ENCODE measurements at regions not wholly inside any gene's neighbourhood (a gene's known extent, or its start where the extent isn't known, plus 50 kb on each side); places are given as distances from the start of the nearest gene placed in this dataset.
"Not testable (repeated sequence)": the region's sequence is repeated elsewhere in the genome, so short reads cannot be mapped to it uniquely, and the experiment has no call there.

DNA sequence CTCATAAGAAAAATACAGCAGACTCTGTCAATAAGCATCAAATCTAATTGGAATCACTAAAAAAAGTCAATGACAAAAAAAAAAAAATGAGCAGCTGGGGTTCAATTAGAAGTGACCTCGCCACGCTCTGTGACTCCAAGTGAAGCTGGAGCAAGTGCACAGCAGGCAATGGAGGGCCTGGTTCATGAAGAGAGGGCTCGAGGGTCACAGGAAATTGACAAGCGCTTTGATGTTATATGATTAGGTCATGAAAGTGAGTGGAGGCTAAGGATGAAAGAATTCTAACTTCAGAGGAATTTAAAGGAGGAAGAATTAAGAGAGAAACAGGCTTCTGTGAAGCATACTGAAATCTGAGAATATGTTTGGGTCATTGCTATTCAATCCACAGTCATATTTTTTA, 85.4 kb upstream of the TMEM18 start:
- DNase-seq (ENCODE audit: low read depth in 2 of 2): no peak

DNA sequence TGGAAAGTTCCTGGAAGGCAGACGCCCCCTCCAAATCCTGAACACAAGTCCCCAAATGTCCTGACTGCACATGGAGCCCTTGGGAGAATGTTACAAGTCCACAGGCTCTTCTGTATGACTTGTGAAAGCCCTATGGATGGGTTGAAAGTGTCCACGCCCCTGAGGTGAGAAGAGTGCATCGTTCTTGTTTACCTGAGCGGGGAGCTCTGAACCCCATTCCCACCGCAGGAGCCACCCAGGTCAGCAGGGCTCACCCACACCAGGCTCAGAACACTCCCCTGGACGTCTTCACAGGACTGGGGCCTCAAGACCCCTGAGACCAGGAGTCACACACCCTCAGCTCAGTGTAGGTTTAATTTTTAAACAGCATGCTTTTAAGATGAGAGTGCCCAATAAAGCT, 84.2 kb upstream of the TMEM18 start:
- DNase-seq (ENCODE audit: low read depth in 2 of 2): no peak

DNA sequence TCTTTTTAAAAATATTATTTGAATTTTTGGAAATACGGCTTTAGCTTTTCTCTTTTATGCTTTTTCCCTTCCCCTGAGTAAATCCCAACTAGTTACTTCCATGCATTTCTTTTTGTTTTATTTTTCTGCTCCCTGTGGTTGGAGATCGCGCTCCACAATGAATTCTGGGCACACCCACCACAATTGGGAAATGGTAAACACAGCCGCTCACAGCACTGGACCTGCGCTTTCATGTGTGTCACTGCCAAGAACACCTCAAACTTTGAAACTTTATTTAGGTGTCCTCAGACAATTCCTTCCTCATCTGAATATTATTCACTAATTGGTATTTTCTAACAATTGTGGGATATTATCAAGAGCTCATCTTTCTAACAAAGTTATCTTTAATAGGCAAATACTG, 82.8 kb upstream of the TMEM18 start:
- DNase-seq (ENCODE audit: low read depth in 2 of 2): no peak

DNA sequence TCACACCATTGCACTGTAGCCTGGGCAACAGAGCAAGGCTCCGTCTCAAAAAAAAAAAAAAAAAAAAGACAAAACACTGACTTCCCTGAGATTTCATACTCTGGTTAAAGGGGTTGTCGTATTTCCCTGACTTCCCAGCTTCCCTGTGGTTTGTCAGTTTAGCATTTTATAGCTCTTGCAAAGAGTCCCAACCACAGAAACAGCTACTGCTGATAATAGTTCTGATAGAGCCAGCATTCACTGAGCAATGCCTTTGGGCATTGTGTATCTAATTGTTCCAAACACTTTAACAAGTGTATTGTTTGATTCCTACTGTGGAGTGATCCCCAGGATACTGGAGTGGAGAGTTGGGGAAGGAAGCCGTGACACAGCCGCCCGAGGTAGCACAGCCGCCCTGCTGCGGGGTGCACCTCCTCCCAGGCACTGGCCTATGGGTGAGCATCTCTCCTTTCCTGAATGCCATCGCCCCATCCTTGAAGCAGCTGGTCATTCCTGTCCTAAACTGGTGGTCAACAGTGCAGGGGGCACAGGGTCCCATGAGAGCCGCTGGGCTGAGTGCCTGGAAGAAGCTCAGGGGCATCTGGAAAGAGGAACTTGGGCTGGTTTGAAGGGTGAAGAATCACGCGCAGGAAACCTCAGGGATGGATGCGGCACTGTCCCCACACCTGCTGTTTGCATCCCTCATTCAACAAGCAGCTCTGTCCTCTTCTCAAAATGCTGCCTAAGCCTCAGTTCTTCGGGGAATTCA, 81.0 kb upstream of the TMEM18 start:
- DNase-seq (ENCODE audit: low read depth in 2 of 2): no peak

DNA sequence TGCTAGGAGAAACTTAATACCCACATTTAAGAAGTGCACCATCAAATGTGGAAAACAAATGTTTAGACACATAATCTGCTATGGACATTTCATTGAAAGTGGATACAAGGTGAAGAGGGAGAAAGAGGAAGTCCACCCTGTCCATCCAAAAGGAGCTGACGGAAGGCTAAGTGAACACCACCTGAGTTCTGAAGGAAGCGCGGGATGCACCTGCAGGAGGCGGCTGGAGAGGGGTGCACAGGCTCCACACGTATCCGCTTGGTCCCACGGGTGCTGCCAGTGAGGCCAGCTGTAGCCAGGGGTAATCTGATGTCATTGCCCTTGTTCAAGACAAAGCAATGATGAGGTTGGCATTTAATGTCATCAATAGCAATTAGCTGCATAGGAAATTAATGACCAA, 75.9 kb upstream of the TMEM18 start:
- DNase-seq (ENCODE audit: low read depth in 2 of 2): no peak

DNA sequence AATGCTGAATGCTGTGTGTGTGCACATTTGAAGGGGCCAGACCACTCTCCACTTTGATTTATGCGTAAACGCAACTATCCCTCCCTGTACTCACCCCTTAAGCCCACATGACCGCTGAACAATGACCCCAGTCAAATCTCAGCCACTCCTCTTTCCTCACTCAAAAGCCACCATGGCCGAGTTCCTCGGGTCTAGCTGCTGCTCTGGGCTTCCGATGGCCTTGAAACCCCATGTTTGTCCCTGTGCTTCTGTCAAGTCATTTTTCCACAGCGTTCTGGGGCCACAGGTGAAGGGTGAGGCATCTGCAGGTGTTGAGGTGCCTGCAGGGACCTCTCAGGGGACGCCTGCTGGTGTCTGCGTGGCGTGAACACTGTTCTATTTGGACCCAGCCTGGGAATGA, 74.3 kb upstream of the TMEM18 start:
- no peak for DNase-seq (ENCODE audit: low read depth in 2 of 2)

DNA sequence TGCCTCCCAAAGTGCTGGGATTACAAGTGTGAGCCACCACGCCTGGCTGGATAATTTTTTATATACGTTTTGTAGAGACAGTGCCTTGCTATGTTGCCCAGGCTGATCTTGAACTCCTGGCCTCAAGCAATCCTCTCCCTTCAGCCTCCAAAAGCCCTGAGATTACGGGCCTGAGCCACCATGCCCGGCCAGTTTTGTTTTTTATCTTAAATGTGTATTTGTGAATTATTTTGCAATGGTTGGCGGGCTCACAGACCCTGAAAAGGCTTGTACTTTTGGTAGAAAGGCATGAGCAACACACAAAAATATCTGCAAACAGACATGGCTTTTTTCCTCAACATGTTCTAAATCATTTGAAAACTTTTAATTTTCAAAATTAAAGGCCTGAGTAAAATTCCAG, 73.4 kb upstream of the TMEM18 start:
- DNase-seq (ENCODE audit: low read depth in 2 of 2): no peak

DNA sequence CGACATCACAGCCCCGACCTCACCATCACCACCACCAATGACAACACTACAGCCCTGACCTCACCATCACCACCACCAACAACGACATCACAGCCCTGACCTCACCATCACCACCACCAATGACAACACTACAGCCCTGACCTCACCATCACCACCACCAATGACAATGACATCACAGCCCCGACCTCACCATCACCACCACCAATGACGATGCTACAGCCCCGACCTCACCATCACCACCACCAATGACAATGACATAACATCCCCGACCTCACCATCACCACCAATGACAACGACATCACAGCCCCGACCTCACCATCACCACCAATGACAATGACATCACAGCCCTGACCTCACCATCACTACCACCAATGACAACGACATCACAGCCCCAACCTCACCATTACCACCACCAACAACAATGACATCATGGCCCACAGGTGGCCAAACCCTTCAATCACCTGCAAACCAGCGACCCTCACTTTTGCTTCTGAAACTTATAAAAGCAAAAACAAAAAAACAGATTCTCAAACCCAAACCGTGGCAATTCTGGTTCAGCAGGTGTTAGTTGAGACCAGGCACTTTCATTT, 70.7 kb upstream of the TMEM18 start:
- DNase-seq (ENCODE audit: low read depth in 2 of 2): no peak

DNA sequence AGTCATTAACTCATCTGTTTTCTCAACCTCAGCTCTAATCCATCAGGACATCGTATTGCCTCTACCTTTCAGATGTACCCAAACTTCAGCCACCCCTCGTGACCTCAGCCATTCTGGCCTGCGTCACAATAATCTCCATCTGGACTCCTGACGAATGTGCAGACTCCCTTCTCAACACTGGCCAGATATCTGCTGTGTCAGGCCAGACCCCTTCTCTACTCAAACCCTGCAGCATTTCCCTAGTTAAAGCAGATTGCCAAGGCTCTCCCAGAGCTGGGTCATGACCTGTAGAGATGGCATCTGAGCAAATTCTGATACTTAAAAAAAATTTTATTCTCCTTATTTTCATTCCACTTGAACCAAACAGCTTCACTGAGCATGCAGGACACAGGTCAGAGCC, 69.5 kb upstream of the TMEM18 start:
- DNase-seq (ENCODE audit: low read depth in 2 of 2): no peak

DNA sequence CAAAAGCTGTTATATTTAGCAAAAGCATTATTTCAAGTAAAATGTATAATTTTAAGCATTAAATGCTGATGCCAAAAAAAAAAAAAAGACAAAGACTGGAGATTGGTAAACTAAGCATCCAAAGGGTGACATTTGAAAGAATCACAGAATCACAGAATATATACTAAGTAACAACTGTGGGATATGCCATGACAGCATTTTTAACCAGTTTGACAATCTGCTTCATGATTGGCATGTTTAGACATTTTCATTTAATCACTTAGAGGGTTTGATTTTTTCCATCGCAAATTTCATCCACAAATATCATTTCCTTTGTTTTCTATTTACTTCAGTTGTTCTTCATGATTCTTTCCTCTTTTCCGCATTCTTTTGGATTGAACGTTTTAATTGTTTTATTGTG, 66.9 kb upstream of the TMEM18 start:
- DNase-seq (ENCODE audit: low read depth in 2 of 2): no peak

DNA sequence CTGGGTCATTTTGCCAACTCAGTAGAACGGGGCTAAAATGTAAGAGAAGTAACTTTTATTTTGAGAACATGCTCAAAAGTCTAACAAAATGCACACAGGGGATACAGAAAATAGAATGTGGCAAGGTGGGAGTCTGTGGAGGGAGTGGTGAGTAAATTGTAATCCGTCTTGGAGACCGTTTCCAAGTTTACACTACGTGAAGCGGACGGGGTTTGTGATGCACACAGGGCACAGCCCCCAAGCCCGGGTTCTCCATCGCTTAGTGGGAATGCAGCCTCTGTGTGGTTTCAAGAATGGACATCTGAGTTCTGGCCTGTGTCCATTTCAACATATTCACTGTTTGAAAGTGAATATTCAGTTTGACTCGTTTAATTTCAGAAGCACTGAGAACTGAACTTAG, 65.0 kb upstream of the TMEM18 start:
- DNase-seq (ENCODE audit: low read depth in 2 of 2): no peak

DNA sequence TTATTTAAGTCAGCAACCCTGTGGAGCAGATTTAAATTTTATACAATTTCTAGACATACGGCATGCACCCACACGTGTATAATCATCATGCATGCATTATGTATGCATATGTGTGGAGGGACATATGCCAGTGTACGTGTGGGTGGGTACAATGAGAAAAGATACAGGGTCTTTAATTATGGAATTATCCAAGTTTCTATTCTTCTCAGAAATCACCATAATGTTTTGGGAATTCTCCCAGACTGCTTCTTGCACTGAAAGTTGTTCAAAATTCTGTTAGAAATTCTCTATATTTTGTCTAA, 63.9 kb upstream of the TMEM18 start:
- no peak for DNase-seq (ENCODE audit: low read depth in 2 of 2)

DNA sequence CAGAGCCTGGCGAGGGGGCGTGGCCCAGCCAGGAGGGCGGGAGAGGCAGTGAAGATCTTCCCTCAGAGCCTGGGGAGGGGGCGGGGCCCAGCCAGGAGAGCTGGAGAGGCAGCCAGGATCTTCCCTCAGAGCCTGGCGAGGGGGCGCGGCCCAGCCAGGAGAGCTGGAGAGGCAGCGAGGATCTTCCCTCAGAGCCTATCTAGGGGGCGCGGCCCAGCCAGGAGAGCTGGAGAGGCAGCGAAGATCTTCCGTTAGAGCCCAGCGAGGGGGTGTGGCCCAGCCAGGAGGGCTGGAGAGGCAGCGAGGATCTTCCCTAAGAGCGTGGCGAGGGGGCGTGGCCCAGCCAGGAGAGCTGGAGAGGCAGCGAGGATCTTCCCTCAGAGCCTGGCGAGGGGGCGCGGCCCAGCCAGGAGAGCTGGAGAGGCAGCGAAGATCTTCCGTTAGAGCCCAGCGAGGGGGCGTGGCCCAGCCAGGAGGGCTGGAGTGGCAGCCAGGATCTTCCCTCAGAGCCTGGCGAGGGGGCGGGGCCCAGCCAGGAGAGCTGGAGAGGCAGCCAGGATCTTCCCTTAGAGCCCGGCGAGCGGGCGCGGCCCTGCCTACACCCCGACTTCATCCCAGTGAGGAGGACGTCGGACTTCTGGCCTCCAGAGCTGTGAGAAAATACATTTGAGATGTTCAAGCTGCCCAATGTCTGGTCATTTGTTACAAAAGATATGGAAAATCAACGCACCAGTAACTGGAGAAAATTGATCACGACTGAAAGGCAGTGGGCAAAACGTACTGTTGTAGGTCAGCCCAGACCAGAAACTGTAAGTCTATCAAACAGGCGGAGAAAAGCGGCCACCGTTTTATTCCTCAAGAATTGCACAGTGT, 63.4 kb upstream of the TMEM18 start:
- peak; percentile 8 to 58 for DNase-seq (ENCODE audit: low read depth in 2 of 2)

DNA sequence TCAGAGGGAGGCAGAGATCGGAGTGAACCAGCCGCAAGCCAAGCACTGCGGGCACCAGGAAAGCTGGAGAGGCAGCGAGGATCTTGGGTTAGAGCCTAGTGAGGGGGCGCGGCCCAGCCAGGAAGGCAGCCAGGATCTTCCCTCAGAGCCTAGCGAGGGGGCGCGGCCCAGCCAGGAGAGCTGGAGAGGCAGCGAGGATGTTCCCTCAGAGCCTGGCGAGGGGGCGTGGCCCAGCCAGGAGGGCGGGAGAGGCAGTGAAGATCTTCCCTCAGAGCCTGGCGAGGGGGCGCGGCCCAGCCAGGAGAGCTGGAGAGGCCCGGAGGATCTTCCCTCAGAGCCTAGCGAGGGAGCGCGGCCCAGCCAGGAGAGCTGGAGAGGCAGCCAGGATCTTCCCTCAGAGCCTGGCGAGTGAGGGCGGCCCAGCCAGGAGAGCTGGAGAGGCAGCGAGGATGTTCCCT, 62.7 kb upstream of the TMEM18 start:
- not testable (repeated sequence) for DNase-seq (ENCODE audit: low read depth in 2 of 2)

DNA sequence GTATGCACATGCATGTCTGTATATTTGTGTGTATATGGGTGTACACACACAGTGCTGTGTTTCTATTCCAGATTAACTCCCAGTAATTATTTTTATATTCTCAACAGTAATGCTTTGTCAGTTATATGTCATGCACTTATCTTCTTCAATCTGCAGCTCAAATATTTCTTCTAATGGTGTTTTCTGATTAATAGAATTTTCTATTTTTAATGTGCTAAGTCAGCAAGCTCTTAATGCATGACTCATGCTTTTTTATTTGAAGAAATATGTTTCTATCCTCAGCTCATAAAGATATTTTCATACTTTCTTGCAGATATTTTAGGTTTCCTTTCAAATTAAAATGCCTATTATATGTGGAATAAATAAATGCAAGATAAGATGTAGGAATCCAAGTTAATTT, 59.7 kb upstream of the TMEM18 start:
- DNase-seq (ENCODE audit: low read depth in 2 of 2): no peak

DNA sequence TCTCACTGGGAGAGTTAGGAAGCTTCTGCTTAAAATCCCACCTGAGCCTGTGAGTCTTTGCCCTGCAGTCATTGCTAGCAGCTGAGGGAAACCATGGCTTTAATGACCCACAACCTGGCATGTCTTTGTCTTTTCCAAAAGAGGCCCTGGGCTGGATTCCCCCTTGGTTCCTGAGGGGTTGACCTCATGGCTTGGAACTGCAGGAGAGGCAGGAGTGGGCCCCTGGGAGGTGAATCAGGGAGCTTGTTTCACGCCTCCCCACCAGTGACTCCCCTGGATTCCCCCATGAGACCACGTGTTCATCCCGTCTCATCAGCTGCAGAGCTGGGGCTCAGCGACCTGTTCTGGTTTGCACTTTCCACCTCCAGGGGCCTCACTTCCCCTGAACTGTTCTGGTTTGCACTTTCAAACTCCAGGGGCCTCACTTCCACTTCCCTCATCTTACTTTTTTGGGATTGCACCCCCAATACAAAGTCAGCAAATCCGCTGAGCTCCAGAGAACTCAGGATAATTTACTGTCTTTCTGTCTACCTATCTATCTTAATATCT, 58.5 kb upstream of the TMEM18 start:
- no peak for DNase-seq (ENCODE audit: low read depth in 2 of 2)

DNA sequence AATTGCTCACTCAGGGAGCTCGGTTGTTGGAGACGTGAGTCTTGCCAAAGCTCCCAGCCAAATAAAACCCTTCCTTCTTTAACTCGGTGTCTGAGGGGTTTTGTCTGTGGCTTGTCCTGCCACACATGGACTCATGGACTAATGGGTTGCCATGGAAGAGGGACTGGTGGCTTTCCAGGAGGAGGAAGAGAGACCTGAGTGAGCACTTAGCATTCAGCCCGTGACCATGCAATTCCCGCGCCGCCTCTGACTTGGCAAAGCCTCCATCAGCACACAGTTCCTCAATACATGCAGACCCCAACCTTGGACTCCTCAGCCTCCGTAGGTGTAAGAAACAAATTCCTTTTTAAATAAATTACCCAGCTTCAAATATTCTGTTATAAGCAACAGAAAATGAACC, 57.3 kb upstream of the TMEM18 start:
- no peak for DNase-seq (ENCODE audit: low read depth in 2 of 2)

DNA sequence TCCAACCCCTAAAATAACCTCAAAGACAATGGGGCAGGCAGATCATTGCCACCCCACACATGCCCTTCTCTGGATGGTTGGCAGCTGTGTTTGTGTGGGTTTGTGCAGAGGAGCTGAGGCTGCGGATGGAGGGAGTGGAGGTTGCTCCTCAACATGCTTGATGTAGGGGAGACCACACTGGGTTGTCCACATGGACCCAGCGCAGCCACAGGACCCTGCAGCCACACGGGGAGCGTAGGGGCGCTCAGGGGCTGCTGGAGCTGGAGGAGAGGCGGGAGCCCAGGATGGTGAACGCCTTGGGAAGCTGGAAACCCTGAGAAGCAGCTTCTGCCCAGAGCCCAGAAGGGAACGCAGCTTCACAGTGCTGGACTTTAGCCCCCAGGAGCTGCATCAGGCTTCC, 56.3 kb upstream of the TMEM18 start:
- DNase-seq (ENCODE audit: low read depth in 2 of 2): no peak

DNA sequence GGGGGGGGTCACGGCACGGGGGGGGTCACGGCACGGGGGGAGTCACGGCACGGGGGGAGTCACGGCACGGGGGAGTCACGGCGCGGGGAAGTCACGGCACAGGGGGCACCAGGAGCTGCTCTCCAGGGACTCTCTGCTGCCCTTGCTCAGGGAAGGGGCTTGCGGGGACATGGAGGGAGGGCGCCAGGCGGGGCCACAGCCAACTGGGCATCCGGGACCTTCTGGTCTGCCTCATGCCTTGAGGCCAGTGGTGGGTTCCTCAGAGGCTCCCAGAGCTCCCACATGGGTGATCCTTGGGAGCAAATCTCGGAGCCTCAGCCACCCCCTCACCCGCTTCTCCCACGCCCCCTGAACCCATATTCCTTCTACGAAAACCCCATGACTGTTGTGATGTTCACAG, 55.8 kb upstream of the TMEM18 start:
- DNase-seq (ENCODE audit: low read depth in 2 of 2): no peak

DNA sequence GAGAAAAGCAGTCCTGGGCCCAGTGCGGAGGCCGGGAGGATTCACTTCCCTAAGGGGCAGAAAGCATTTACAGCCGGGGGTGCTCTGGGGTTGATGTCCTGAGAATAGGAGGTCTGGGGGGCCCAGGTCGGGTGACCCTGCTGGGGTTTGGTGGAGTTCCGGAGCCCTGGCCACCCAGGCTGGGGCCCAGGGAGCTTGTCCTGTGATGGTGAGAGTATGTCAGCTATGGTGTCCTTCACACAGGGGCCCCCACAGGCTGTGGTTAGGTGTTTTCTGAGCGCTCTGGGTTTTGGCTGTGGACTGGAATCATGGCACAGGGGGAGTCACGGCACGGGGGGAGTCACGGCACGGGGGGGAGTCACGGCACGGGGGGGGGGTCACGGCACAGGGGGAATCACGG, 54.5 kb upstream of the TMEM18 start:
- DNase-seq (ENCODE audit: low read depth in 2 of 2): no peak

DNA sequence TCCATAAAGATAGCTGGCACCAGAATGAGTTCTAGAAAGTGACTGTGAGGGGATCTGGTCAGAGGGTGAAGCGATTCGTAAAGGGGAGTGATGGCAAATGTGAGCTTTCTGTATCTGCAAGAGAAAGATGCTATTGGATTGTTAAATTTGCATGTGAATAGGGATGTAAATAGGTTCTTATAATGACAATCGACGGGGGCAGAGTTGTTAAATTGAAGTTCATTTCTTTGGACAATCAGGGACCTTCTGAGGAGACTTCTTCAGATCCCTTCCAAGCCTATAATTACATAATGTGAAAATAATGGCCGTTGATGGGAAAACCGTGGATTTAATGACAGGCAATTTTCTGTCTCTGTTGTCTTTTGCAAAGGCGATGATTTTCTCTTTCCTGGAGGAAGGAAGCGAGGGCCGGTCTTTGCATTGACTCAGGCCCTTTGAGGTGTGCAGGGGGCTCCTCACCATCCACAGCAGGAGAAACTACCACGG, 52.2 kb upstream of the TMEM18 start:
- DNase-seq (ENCODE audit: low read depth in 2 of 2): no peak

DNA sequence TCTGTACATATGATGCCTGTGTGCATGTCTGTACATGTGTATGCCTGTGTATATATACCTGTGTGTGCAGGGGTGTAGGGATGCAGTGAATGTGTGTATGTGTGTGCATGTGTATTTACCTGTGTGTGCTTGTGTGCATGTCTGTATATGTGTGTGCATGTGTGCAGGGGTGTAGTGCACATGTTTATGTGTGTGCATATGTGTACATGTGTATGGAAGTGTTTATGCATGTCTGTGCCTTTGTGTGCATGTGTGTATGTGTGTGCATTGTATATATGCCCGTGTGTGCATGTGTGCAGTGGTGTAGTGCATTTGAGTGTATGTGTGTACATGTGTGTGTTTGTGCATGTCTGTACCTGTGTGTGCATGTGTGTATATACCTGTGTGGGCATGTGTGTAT, 51.0 kb upstream of the TMEM18 start:
- DNase-seq (ENCODE audit: low read depth in 2 of 2): no peak

DNA sequence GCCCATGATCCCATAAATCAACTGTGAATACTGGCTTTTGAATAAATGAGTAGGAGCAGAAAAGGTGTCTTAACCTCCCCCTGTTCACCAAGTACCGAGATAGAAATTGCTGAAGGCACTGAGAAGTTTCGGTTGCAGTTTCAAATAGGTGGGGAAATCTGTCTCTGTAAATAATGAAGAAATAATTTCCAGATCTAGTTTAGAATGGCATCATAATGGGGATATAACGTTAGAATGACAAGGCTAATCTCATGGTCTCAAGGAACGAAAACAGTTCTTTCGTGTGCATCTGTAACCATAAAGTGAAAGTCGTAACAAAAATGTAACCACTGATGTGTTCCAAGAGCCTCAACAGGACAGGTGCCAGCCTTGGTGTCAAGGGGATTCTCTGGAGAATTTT, 49.9 kb upstream of the TMEM18 start:
- no peak for DNase-seq (ENCODE audit: low read depth in 2 of 2)
